NK-92 treated with Interleukin-12 subunit alpha and Interleukin-12 subunit beta, amount 100 ng/mL, for 24 hours (cell line): ENCODE measurements at regions not wholly inside any gene's neighbourhood (a gene's known extent, or its start where the extent isn't known, plus 50 kb on each side); places are given as distances from the start of the nearest gene placed in this dataset.
"Not testable (repeated sequence)": the region's sequence is repeated elsewhere in the genome, so short reads cannot be mapped to it uniquely, and the experiment has no call there.

Experiments used
- DNase-seq: peaks from one replicate; lab custom pipeline; 2025; lab: John Stamatoyannopoulos, UW

DNA sequence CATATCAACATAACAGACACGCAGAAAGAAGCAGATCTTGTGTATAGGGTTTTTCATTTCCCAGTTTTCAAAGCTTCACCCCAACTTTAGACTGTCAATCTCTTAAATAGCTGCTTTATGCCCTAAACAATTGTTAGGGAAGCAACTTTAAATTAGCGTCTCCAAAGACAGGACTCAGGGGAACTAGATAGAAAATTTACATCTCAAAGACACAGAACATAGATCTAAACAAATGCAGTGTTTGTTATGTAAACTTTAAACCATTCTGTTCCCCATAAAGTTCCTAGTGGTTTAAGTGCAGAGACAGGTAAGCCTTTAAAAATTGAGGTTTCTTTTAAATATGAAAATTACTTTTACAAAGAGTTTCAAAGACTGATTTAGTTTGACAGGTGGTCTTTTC lies 379.2 kb upstream of the GHITM start:
- no peak for DNase-seq

DNA sequence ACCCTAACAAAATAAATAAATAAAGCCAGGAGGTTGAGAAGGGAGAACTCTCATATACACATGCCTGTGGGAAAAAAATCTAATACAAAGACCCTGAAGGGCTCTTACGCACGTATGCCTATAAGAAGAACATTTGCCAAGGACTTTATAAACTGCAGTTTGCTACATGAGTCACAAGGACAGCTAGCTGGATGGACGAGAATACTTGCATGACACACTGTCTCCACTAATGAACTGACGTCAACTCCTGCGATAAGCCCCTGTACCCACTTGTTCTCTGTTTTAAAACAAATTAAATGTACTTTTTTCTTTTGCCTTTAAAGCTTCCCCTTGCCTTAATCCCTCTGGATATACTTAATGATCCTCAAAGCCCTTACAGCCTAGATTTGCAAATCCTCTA lies 374.6 kb upstream of the GHITM start:
- no peak for DNase-seq

DNA sequence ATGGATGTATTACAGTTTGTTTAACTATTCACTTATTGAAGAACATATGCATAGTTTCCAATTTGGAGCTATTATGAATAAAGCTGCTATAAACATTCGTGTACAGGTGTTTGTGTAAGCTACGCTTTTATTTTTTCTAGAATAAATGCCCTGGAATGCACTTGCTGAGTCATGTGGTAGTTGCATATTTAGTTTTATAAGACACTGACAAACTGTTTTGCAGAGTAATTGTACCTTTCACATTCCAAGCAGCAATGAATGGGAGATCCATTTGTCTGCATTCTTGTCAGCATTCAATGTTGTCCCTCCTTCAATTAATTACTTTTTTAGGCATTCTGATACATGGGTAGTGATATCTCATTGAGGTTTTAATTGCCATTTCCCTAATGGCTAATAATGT lies 373.6 kb upstream of the GHITM start:
- no peak for DNase-seq

DNA sequence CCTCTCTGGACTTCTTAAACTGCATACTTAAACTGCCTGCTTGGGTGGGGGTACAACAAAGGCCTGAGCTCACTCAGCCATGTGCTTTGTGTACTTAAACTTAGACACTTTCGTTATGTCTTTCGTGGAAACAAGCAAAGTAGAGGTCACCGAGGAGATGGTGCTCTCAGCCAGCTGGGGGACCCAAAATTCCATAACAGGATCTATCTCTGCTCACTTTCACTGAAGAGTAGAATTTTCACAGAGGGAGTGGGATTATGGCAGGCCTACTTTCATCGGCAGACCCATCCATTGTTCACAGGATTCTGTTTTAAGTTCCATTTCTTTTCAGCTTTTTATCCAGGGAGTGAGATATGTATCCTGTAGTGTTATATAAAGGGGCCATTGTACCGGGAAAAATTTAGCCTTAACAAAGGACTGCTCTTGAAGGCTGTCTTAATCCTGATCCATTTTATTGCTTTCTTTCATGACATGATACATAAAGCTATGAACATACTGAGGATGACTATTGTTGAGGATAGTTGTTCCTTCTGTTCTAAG lies 370.0 kb upstream of the GHITM start:
- no peak for DNase-seq

DNA sequence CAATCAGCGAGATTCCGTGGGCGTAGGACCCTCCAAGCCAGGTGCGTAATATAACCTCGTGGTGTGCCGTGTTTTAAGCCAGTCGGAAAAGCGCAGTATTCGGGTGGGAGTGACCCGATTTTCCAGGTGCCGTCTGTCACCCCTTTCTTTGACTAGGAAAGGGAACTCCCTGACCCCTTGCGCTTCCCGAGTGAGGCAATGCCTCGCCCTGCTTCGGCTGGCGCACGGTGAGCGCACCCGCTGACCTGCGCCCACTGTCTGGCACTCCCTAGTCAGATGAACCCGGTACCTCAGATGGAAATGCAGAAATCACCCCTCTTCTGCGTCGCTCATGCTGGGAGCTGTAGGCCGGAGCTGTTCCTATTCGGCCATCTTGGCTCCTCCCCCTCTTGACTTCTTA lies 352.6 kb upstream of the GHITM start:
- not testable (repeated sequence) for DNase-seq

DNA sequence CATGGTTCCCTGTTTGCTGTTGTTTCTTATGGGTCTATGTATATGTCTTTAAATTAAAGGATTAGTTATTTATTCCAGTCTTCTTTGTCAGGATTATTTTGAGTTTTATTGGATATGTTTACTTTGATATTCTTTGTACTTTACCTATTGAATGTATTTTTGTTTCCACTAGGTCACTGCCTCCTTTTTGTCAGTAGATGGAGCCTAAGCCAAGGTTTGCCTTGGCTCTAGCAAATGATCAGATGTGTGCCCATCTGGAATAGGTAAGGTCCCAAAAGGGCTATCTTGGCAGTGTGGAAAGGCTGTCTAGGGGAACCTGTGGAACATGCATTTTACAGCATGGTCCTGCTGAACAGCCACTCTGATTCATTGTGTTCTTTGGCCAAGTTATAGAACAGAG lies 337.3 kb upstream of the GHITM start:
- no peak for DNase-seq

DNA sequence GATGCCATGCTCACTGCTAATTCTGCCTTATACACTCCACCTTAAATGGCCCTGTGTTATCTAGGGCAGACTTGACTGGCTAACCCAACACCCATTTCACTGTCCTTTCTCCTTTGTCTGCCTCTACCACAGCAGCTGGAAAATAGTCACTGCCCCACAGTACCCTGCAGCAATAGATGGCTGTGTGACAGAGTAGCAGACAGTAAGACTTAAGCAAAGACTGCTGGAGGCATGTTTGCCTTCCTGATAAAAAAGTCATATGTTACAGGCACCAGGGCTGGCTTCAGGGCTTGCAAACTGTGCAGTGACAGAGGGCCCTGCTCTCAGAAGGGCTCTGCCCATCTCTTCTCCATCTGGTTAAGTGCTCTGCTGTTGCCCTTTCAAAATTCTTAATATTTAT lies 332.6 kb upstream of the GHITM start:
- no peak for DNase-seq

DNA sequence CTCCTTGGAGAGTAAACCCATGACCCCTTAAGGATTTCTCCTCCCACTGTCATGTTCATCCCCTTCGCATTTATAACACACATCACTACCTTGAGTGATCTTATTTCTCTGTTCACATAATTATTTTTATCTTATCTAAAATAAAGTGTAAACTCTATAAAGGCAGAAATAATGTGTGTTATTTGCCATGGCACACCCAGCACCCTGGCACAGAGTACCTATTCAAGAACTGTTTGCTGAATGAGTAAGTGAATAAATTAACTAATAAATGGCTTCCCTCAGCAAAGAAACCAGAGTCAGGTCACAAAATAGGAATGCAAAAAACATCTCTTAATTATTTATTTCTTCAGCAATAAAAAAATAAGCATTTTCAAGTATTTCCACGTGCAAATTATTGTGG lies 330.3 kb upstream of the GHITM start:
- no peak for DNase-seq

DNA sequence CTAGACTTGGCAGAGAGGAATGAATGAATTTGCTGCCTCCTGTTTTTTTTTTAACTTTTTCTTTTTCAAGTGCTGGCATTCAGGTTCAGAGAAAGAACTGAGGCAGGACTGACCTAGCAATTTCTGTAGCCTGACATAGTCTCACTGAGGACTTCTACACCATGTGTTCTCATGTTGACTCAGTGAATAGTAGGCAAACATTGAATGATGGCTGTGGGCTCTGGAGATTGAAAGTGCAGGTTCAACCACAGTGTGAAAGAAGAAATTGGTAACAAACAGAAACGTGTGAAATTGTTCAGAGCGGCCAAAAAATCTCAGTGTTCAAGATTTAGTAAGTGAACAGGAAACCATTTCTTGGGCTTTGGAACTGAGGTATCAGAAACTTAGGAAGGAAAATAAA lies 322.4 kb upstream of the GHITM start:
- no peak for DNase-seq

DNA sequence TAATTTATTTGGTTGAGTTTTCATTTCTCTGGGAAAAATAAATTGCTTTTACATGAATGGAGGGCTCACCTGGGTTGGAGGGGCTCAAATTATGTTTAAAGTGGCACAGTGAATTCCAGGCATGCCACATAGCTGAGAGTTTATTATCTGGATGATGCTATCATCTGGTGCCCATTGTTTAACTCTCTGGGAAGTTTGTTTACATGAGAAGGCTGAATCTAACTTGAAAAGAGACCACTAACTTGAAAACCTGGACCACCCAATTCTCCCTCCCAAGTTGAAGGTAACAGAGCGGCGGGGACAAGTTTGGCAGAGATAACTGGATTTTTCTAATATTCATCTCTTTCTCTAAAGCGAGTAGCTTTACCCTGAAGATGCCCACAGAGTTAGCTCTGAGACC lies 321.5 kb upstream of the GHITM start:
- DNase-seq = no peak

DNA sequence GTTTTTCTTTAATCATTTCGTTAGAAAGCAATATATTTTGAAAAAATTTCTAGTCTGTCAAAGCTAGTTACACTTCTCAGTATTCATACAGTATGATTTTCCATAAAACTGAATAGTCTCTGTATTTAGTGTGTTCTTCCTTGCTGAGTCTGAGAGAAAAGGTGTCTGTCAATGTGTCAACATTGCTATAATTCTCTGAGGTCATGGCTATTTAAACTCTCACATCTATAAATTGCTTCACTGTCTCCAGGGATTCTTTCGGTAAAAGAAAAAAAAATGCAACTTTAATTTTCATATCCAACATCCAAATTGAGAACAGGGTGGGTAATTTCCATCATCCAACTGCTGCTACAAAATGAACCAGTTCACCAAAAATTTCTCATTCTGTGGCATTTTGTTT lies 319.7 kb upstream of the GHITM start:
- no peak for DNase-seq

DNA sequence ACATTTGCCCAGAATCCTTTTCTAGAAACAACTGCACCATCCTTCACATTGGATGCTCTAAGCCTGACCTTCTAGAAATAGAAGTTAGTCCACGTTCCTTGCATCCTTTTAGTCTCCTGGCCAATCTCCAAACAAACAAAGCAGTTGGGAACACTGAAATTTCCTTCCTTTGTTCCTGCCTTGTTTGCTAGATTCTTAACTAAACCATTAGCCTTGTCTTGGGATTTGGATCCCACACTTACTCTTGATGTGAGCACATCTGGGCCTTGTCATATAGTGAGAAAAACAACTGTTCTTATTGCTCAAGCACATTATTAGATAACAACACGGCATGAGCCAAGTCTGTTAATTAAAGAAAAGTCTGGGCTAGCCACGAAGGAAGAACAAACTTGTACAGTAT lies 319.3 kb upstream of the GHITM start:
- no peak for DNase-seq

DNA sequence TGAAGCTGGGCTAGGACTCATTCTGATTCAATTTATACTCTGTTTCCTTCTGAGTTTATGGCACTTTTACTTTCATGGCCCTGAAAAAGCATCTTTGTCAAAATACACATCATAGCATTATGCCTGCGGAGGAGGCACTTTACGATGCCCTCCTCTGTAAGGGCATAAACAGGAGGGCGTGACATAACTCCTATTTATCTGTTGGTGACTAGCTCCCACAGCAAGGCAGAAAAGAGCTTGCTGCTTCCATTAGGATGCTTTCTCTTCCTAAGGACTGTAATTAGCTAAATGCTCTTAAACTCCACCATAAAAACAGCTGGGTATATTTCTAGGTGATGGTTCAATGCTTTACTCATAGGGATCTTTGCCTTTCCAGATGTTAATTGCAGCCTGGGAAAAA lies 315.2 kb upstream of the GHITM start:
- DNase-seq = no peak

DNA sequence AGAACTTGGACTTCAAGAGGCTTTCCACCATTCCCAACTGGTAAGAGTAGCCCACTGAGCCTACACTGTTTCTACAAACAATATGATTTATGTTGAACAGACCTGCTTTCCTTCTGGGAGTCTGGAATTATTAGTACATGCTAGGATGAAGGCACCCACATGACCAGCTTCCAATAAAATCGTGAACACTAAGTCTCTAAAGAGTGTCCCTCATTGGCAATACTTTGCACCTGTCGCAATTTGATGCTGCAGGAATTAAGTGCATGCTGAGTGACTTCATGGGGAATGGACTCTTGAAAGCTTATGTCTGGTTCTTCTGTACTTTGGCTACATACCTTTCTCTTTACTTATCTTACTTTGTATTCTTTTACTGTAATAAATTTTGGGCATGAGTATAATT lies 305.2 kb upstream of the GHITM start:
- DNase-seq = no peak

DNA sequence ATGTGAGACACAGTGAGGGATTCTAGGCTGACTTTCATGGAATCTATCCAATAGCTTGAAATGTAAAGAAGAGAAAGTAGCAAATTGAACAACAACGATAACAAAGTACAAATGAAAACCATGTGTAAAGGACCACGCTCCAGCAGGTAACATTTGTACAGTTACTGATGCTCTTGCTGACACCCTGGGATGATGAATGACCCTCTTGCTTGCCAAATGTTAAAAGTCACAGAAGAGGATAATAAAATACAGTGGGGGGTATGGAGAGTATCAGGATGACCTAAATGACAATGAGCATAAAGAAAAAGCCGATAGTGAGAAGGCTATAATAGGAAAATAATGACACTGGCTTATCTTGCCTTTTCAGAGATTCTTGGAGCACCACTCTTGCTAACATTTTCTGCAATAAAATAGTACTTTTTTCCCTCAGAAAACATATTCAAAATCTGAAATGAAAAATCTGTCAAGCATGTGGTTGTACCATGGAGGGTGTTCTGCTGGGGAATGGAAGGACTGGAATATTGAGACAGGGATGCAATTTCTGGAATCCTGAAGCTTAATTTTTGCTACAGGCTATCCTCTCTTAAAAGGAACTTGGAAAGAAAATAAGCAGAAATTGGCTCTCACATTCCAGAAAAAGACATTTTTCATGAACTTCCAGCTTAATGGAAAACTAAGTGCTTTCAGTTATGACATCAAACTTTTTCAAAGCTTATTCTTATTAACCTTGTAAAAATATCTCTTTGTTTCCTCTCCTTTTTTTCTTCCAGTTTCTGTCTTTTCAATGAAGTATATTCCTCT lies 303.2 kb upstream of the GHITM start:
- DNase-seq = no peak

DNA sequence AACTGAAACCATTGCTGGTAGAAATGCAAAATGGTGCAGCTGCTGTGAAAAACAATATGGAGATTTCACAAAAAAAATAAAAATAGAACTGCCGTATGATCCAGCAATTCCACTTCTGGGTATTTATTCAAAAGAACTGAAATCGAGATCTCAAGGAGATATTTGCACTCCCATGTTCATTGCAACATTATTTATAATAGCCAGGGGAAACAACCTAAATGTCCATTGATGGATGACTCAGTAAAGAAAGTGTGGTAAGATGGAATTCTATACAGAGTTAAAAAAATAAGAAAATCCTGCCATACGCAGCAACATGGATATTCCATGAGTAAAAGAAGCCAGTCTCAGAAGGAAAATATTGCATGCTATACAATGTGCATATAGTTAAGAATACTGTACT lies 290.6 kb upstream of the GHITM start:
- DNase-seq = no peak

DNA sequence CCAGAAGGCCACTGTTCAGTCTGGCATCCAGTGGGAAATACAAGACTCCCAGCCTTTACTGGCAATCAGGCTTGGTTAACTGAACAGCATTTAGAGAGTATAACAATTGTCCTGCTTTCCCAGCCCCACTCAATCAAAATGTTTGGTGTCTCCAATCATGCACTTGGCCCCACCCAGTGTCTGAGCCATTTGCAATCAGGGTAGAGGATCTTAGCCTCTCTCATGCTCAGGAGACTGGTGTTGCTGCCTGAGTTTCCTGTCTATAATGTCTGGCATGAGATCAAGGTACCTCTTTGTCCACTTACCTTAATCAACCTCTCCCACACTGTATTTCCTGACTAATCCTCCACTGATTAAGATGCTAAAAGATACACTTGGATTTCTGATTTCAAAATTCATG lies 290.2 kb upstream of the GHITM start:
- no peak for DNase-seq

DNA sequence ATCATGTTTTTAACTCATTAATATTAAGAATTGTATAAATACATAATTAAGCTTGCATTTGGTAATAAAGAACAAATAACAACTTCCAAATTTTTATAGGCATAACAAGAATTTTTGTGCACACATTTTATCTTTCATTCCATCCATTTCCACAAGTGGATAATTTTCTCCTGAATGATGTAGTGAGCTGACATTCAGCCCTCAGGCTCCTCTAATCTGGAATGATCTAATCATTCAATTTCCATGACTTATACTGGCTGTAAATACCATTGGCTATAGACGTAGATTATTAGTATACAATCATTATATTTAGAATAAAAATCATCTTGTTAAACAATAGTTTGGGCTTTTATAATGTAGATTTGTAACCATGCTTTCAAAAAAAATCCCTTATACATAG lies 287.2 kb upstream of the GHITM start:
- DNase-seq = no peak

DNA sequence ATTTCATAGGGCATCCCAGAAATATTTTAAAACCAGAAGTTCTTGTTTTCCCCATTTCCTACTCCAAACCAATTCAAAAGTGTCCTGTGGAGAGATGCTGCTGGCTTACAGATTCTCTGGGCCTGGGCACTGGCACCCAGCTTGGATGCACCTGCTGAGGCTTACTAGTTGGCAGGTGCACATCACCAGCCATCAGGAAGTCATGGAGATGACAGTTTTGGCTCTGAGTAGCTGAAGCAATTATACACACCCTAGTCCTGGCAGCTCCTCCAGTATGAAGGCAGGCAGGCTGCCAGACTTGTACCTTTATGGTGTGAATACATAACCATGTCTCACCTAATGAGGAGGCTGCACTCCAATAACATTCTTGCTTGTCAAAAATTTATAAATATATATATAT lies 276.6 kb upstream of the GHITM start:
- no peak for DNase-seq

DNA sequence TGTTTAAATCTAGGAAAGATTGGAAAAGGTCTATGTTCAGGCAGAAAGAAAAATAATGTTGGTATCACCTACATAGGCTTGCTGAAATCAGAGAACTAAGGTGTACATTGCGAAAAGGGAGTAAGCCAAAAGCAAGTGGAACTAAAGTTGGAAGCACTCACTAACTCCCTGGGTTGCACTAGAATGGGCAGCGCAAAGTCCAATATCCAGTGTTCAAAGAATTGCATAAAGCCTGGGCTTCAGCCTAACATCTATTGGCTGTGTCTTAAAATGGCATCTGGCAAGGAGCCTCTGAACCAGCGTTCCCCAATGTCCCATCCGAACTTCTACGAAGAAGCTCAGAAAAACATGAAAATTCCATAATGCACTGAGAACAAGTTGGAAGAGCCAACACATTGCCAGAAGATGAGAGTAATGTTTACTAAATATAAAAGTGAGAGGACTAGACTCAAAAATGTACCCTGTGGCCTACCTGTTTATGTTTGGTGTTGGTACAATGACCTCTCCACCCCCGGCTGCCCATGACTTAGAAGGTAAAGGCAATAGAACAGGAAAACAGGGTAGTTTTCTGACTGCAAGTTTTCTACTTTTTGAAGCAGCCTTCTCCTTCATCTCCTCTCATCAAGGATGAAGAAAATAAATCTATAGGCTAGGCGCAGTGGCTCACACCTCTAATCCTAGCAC lies 275.9 kb upstream of the GHITM start:
- DNase-seq = no peak

DNA sequence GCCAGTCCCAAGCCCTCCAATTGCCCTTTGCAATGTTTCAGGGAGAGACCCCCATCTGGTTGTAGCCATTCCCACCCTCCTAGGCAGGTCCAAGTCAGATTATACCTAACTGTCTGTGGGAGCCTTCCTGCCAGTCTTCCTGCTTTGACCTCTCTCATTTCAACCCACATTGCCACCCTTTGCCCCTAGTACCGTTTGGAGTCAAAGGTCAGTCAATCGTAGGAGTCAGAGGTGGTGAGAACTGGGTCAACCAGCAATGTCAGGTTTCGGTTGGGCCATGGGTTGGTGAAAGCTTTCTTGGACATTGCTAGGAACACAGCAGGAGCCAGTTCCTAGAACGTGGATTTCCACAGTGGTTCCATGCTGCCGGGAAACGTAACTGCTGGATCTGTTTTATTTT lies 269.4 kb upstream of the GHITM start:
- no peak for DNase-seq

DNA sequence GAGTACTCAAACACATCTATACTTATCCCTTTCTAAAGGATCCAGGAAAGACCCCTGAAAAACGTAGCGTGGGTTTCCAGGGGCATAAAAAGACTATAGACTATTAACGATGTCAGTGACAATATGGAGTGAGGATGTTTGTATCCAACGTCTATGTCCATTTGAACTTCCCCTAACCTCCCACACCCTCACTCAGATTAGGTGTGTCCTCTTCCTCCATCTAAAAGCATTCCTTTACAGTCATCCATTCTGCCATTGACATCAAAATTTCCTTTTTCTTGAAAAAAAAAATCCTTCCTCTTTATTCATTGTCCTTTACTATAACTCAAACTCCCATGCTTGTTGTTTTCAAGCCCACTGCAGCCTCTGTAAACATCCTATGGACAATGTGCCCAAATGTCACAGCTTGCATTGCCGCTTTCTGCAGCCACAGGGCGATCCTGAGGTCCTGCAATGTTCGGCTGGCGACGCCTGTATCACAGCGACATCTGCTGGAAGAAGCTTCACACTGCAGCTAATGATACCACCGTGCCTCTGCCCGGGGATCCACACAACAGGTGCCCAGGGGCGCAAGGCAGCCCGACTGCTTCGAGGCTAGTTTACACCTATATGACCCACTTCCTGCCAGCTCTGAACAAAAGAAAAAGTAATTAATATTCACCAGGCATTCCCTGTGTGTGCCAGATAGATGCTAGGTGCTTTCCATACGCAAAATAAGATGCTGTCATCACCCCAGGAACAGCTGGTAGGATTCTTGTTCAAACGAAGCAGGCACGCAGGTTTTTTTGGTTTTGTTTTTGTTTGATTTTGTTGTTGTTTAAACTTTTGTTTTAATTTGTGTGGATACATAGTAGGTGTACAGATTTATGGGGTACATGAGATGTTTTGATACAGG lies 267.9 kb upstream of the GHITM start:
- peak; percentile 31 for DNase-seq
